ENCODE measurements at regions not wholly inside any gene's neighbourhood (a gene's known extent, or its start where the extent isn't known, plus 50 kb on each side); places are given as distances from the start of the nearest gene placed in this dataset.
A peak's percentile ranks its signal among the peaks of the same experiment; 100 is the strongest.

DNA sequence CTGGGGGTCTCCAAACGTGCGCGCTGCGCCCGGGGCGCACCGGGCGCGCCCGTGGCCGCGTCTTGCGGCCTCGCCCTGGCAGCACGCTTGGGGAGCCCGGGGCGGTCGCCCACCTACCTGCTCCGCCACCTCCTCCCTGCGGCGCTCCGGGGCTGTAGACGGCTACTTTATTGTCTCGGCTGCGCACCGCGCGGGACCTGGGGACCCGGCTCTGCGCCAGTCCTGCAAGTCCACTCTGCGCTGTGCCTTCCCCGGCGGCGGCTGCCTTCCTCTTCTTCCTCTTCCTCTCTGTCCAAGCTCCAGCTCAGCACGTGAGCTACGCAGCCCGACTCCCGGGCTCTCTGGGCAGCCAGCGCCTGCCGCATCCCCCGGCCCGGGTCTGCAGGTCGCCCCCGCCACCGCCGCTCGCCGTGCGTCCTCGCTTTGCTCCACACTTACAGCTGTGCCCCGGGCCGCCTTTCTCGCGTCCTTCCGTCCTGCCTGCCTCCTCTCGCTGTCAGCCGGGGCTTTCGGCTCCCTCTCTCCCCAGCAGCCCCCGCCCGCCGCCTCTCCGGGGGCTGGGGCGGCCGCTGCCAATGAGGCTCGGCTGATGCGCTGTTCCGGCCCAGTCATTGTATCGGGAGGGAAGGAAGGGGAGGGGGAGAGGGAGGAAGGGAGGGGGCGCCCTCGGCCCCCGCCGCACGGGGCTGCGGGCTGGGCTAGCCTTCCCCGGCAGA, 156.4 kb upstream of the FRMD4B start:
- H3K4me3 ChIP-seq (ENCODE audit: low read length), result no peak overlapping the region
- no peak for DNase-seq (ENCODE audit: low read depth, low spot score)

DNA sequence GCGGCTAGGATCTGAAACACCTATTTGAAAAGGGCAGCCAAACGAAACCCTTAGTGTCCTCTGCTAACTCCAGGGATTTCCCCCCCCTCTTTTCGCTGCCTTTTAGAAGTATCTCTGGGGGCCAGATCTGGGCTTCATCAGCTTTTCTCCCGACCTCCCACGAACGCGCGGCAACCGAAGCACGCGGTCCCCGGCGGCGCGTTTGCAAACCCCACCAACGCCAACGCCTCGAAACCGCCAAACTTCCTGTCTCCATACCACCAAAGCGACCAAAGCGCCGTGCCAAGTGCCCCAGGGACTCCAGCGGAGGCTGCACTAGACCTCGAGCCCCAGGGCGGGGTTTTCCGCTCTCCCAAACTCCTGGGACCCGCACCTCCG, 155.8 kb upstream of the FRMD4B start:
- H3K4me3 ChIP-seq (ENCODE audit: low read length), result no peak overlapping the region
- no peak for DNase-seq (ENCODE audit: low read depth, low spot score)

DNA sequence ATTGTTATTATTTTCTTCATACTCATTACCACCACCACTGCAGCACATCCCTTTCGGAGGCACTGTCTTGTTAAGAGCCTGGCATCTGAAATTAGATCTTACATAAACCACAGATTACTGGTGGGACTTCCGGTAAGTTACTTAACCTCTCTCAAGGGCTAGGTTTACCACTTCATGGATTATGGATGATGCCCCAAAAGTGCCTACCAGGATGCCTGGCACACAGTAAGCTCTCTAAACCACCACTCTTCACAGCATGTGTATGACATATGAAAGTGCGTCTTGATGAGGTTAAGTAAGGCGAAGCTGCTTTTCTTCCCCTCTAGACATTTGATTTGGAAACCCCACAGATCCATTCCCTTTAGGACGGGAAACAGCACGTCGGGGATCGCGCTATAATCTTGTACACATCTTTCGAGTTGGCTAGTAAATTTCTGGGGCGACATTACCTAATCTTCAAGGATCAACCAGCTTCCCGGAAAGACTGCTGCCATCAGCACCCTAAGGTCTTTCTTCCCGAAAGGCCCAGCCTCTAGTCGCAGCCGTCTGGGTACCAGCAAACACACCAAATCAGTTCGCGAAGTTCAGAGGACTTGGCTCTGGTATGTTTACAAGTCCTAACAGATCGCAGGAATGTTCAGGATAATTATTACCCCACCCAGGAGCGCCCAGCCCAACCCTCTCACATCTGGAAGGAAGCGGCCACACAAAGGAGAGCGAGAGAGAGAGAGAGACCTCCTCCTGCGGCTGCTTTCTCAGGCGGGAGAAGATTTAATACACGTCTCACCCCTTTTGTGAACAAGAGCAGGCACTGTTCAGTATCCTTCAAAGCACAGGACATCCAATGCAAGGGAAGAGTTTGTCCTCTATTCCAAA, 155.1 kb upstream of the FRMD4B start:
- H3K4me3 ChIP-seq (ENCODE audit: low read length), result no peak overlapping the region
- peak; percentile 14 for DNase-seq (ENCODE audit: low read depth, low spot score)

DNA sequence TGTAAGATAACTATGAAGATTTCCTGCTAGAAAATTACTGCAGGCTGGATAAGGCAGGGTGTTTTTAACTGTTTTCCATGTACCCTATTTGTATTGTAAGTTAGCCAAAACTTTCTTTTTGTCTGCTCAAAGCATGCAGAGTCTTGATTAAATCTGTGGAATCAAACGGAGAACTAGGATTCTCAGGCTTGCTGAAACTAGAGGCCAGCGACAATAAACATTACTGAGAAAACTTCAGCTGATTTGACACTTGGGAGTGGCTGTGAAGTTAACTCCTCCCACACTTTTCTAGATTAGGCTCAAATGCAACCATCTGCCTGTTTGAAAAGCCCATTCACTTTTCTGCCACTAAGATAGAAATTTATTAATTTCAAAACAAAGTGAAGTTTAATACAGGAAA, 153.2 kb upstream of the FRMD4B start:
- no peak for DNase-seq (ENCODE audit: low read depth, low spot score)
- no peak overlapping the region for H3K4me3 ChIP-seq (ENCODE audit: low read length)

DNA sequence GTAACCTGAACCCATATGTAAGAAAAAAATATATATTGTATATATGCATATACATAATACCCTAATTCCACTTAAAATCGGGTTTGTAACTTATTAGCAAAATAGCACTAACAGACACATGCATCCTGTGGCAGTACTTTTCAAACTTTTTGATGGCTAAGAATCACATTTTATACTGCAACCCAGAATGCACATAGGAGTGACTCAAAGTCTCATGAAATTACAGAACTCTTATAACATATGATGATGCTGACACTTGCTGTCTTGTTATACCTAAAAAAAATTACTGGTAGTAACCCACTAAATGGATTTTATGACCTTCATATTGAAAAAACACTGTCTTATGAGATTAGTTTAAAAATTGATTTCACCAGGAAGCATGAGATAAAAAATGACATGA, 152.4 kb upstream of the FRMD4B start:
- DNase-seq (ENCODE audit: low read depth, low spot score), result no peak
- no peak overlapping the region for H3K4me3 ChIP-seq (ENCODE audit: low read length)

DNA sequence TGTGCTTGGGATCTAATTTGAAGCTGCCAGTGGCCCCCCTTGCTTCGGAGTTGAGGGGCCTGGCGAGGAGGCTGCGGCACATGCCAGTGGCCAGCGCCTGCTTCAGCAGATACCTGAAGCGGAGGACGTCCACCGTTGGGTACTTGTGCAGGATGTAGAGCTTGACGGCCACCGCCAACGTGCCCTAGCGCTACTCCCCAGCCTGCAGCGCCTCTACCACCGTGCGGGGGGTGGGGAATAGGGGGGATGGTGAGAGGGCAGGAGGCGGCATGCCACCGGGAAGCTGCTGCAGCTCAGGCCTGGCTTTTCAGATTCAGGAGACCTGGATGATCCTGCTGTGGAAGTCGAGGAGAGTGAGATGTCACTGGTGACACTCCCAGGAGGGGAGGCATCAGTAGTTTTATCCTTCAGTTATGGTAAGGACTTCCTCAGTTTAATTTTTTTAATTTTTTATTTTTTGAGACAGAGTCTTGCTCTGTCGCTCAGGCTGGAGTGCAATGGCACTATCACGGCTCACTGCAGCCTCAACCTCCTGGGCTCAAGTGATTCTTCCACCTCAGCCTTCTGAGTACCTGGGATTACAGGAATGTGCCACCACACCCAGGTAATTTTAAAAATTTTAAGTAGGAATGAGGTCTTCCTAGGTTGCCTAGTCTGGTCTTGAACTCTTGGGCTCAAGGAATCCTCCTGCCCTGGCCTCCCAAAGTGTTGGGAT, 150.6 kb upstream of the FRMD4B start:
- no peak for DNase-seq (ENCODE audit: low read depth, low spot score)
- no peak overlapping the region for H3K4me3 ChIP-seq (ENCODE audit: low read length)

DNA sequence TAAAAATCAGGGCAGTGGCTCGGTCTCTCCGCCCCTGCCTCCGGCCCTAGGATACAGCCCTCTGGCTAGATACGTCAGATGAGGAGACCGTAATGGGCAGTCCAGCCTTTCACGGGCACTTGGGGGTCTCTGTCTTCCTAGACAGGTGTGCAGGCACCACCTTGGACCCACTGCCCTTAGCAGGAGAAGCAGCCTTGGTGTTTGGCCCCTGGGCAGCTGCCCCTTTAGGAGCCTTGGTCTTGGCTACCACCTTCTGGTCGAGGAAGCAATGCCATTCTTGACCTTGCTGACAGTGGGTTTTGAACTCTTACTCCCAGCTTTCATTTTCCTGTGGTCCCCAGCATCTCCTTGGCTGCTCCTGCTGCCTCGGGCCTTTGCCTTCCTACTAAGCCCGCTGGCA, 149.7 kb upstream of the FRMD4B start:
- no peak for DNase-seq (ENCODE audit: low read depth, low spot score)
- H3K4me3 ChIP-seq (ENCODE audit: low read length), result no peak overlapping the region

DNA sequence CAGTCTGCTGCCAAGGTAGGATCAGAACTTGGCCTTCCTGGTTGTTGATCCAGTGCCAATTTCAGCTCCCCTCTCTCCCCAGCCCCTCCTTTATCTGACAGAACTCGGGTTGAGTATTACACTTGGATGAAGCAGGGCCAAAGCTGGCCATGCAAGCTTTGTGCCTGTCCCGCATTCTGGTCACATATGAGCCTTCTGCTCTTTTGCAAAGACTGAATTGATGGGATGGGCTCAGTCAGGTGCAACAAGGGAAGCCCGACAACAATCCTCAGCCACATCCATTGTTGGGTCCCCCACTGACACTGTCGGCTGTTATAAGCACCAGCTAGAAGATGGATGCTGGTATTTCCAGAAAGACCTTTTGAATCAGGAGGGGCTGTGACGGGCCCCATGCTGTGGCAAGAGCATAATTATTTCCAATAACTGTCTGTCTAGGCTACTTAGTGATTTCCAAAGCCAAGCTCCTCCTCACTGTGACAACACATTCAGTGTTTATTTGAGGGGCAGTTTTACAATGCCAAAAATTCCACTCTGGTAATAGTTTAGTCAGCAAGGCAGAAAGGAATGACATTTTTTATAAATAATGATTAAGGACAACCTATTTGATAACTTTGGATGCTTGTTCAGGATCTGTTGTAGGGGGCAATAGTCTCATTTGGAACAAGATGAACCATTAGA, 146.8 kb upstream of the FRMD4B start:
- no peak overlapping the region for H3K4me3 ChIP-seq (ENCODE audit: low read length)
- no peak for DNase-seq (ENCODE audit: low read depth, low spot score)

DNA sequence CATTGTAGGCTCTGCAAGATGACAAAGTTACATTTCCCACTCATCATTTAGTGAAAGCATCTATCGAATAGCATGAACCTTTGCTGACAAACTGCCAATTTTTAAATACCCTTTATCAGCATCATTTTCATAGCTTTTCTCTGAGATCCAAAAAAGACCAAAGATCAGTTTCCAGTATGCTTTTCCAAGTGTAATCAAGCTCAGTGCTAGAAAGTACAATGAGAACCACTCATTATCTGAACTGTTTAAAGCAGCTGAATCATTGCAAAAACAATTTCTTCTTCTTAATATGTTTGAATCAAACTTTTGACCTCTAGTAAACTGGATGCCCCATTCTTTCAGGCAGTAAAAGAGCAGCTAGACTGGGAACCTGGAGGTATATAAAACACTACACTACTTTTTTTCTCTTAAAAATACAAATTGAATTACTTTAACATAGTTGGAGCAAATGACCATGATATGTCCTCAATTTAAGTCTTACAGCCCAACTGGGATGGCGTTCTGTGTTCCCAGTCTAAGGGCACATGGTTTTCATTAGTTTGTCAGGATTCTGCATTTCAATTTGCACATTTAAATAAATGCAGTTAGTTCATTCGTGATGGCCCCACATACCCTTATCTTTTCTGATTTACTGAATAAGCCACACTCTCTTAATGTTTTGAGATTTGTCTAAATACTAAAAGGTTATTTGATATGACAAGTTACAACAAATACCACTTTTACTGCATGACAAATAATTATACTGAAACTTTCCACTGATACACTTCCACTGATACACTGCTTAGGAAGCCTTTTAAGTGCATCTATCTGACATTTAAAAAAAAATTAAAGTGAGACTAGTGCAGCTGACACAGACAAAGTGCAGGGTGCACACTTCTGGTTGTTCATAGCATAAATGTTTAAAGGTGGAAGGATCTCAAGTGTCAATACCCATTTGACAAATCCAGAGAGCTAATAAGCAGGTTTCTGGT, 146.0 kb upstream of the FRMD4B start:
- no peak overlapping the region for H3K4me3 ChIP-seq (ENCODE audit: low read length)
- DNase-seq (ENCODE audit: low read depth, low spot score), result no peak

DNA sequence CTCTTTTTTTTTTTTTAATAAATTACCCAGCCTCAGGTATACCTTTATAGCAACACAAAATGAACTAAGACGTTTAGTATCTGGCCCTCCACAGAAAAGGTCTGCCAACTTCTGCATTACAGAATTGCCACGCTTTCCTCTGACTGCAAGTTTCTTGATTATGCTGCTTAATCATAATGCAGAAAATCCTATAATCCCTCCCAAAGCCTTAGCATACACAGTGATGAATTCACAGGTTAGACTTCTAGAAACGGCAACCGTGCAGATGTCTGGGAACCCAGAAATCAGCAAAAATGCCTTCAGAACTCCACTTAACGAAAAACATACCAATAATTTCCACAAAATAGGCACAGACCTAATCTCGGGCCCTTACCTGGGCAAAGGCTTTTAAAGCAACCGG, 144.7 kb upstream of the FRMD4B start:
- no peak for DNase-seq (ENCODE audit: low read depth, low spot score)
- H3K4me3 ChIP-seq (ENCODE audit: low read length), result no peak overlapping the region

DNA sequence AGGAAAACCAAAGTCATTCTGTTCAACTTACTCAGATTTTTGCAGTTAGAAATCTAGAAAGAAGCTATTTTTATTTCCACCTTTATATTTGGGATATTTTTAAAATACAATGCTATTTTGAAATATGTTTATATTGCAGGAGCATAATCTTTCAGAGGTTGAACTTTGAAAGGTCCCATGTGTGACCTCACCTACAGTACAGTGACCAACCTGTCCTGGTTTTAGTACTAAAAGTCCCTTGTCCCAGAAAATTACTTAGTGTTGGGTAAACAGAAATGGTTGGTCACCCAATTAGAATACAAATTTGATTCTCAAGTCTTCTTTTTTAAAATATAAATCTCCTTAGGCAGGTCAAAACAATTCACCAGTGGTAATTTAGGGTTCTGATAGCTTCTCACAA, 141.6 kb upstream of the FRMD4B start:
- no peak for DNase-seq (ENCODE audit: low read depth, low spot score)
- H3K4me3 ChIP-seq (ENCODE audit: low read length), result no peak overlapping the region

DNA sequence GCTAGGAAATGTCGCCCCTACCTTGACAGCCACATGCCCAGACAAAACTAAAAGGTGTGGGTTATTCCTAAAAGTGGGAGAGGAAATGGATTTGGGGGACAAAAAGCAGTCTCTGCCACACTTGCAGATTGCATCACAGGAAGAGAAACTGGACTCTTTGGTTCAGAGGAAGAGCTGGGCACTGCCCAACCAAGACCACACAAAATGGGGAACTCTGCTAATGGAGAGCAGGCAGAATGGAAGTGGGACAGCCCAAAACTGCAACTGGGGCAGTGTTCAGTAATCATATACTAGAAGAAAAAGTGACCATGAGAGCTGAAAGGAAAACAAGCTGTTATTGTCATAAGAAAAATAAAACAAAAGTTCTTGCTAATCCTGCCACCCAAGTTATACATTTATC, 138.9 kb upstream of the FRMD4B start:
- H3K4me3 ChIP-seq (ENCODE audit: low read length), result no peak overlapping the region
- DNase-seq (ENCODE audit: low read depth, low spot score), result no peak

DNA sequence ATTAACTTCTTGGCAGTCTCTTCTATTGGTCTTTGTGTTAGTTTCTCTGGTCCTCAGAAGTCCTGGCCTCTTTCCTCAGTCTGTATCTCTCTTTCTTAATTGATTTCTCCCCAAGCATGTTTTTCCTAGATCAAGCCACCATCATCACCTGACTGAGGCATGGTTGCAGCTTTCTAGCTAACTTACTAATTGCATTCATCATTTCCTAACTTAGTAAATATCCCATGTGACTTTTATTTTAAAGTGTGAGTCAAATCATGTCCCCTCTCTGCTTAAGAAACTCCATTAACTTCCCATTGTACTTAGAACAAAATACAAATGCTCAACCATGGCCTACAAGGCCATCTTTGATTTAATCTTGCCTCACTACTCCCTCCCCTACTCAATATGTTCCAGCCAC, 135.4 kb upstream of the FRMD4B start:
- no peak for DNase-seq (ENCODE audit: low read depth, low spot score)

DNA sequence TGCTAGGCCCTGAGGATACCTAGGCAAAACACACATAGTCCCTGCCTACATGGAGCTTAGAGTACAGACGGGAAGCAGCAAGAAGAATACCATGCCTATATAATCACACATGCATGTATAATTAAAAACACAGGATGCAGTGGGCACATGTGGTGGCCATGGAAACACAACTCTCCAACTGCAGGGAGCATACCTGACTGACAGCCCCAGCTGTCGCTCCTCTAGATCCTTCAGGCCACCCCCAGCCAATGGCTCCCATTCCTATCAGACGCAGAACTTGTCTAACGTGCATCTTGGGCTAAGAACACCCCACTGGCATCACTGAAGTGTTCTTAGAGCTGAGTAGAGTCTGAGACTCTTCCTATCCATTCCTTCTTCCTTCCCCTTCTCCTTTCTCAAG, 125.5 kb upstream of the FRMD4B start:
- no peak overlapping the region for H3K4me3 ChIP-seq (ENCODE audit: low read length)
- DNase-seq (ENCODE audit: low read depth, low spot score), result no peak

More for the DNA sequence above, 135.4 kb upstream of the FRMD4B start:
- no peak overlapping the region for H3K4me3 ChIP-seq (ENCODE audit: low read length)

DNA sequence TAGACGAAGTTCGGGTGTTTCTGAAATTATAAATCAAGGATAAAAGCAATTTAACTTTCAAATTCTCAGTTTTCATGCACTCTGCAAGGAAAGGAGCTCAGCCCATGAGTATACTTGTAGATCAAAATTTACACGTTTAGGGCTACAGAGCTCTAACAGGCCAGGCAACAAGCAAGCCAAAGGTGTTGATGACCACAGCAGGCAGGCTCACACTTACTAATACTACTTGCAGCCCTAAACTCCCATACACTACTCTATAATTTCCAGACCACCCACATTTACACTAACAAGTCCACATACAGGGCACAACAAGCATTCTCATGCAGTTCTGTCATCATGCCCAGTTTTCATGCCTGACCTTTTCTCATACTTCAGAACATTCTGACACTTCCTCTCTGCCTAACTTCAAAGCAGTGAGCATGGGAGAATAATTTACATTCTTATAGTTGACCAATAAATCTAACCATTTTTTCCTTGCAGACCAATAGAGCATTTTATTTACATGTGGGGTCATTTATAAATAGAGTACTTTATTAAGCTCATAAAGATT, 124.7 kb upstream of the FRMD4B start:
- no peak for DNase-seq (ENCODE audit: low read depth, low spot score)

DNA sequence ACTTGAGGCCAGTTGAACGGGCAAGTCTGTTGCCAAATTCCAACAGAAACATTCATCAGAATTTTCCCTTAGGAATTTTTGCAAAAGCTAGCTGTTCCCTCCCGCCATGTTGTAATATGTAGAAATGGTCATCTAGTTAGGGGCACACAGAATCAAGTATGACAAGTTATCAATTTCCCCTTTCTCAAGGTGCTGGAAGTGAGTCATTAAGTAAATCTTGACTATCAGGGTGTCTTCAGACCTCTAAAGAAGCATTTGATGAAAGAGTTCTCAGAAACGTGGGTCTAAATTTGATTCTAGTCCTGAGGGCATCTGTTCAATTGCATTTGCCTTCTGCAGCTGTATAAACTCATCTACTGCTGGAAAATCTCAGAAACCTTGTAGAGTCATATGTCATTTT, 123.4 kb upstream of the FRMD4B start:
- DNase-seq (ENCODE audit: low read depth, low spot score), result no peak
- no peak overlapping the region for H3K4me3 ChIP-seq (ENCODE audit: low read length)

More for the DNA sequence above, 124.7 kb upstream of the FRMD4B start:
- H3K4me3 ChIP-seq (ENCODE audit: low read length), result no peak overlapping the region

DNA sequence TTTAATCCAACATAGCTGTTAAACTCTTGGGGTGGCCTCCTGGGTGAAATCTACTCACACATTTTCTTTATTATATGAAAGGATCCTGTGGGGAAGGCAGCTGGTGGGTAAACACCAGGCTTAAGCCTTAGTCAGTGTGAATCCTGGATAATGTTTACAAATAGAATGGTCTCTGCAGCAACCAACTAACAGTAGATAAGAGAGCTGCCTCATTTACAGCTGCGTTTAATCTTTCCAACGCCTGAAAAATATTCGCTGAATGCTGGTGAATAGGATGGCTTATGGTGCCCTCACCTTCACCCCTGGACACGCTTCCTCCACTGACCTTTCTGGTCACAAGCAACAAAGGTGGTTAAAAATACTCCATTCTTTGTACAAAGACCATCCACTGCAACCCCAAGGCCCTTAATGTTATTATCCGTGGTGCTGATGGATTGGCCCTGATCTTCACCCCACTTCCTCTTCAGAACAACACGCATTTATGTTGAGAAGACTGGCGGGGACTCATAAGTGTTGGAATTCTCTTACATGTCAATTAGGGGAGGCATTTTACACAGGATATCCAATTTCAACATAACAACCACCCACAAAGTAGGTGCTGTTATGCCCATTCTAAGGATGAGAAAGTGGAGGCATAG, 120.0 kb upstream of the FRMD4B start:
- no peak for DNase-seq (ENCODE audit: low read depth, low spot score)
- H3K4me3 ChIP-seq (ENCODE audit: low read length), result no peak overlapping the region

DNA sequence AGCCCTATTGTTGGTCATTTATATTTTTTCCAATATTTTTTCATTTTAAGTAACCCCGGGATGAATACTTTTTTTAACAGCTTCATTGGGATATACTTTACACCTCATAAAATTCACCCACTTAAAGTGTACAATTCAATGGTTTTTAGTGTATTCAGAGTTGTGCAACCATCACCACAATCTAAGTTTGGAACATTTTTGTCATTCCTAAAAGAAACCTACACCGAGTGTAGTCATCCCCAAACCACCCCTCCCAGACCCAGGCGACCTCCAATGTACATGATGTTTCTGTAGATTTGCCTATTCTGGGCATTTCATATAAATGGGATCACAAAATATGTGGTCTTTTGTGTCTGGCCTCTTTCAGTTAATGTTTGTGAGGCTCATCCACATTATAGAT, 118.3 kb upstream of the FRMD4B start:
- no peak overlapping the region for H3K4me3 ChIP-seq (ENCODE audit: low read length)
- DNase-seq (ENCODE audit: low read depth, low spot score), result no peak

All from Jurkat, Clone E6-1 (cell line).